ENCODE measurements at regions not wholly inside any gene's neighbourhood (a gene's known extent, or its start where the extent isn't known, plus 50 kb on each side); places are given as distances from the start of the nearest gene placed in this dataset.
"Not testable (repeated sequence)": the region's sequence is repeated elsewhere in the genome, so short reads cannot be mapped to it uniquely, and the experiment has no call there.

DNA sequence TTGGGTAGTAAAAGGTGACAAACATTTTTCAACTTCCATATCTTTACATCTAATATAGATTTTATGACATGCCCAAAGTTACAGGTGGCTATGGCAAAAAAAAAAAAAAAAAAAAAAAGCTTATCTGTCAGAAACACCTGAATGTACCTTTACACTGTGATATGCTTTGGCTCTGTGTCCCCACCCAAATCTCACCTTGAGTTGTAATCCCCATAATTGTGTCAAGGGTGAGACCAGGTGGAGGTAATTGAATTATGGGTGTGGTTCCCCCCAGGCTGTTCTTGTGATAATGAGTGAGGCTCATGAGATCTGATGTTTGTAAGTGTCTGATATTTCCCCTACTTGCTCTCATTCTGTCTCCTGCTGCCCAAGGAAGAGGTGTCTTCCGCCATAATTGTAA is 139.6 kb upstream of the LRRC61 start:
- H3K36me3 ChIP-seq (ENCODE audit: control insufficient read depth in 2 of 2, insufficient read depth in 2 of 2, low read length in 1 of 2); H3K4me2 ChIP-seq (ENCODE audit: control insufficient read depth, insufficient read depth); POLR2A ChIA-PET; H3K4me1 ChIP-seq (ENCODE audit: control insufficient read depth, insufficient read depth, low read length); H3K9ac ChIP-seq (ENCODE audit: control insufficient read depth, insufficient read depth, low read length); in situ Hi-C loops (cut with MboI); intact Hi-C loops (cut with micrococcal nuclease; ENCODE audit: unreplicated experiment); SMC1A ChIA-PET (ENCODE audit: uncharacterized antibody, unreplicated experiment); H3K9me3 ChIP-seq (replicated peaks; ENCODE audit: control insufficient read depth, insufficient read depth, low read length); FAIRE-seq; H2AFZ ChIP-seq (ENCODE audit: control insufficient read depth, low read depth, low read length); H3K79me2 ChIP-seq (ENCODE audit: control insufficient read depth, insufficient read depth, low read length); H3K27ac ChIP-seq (ENCODE audit: control insufficient read depth, insufficient read depth); CTCF ChIA-PET; H3K4me3 ChIP-seq; H4K20me1 ChIP-seq (ENCODE audit: control insufficient read depth, insufficient read depth); RAD21 ChIA-PET (ENCODE audit: unreplicated experiment); BruUV-seq (replicated peaks); ATAC-seq; H3K27me3 ChIP-seq (replicated peaks in 1 of 2; ENCODE audit: control insufficient read depth in 2 of 2, insufficient read depth in 2 of 2, low read length in 1 of 2); DNase-seq (ENCODE audit: low read depth, low spot score): not testable (repeated sequence)
- 100% methylated on average over 1 of the region's 1 CpG for WGBS (ENCODE audit: insufficient coverage, insufficient replicate concordance, low lambda C conversion rate, missing lambda C conversion rate)

DNA sequence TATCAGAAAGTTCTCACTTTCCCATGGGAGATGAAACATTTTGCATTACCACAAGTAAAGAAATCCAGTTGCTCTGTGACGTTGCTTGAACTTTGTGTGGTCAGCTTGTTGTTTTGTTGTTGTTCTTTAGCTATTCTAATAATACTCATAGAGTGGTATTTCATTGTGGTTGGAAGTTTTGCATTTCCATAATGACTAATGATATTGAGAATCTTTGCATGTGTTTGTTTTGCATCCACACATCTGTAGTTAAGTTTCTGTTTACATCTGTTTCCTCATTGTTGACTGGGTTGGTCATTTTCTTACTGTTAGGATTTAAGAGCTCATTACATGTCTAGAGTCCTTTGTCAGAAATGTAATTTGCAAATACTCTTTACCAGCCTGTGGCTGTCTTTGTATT is 133.2 kb upstream of the LRRC61 start:
- H3K79me2 ChIP-seq (ENCODE audit: control insufficient read depth, insufficient read depth, low read length); intact Hi-C loops (cut with micrococcal nuclease; ENCODE audit: unreplicated experiment); H3K9ac ChIP-seq (ENCODE audit: control insufficient read depth, insufficient read depth, low read length); SMC1A ChIA-PET (ENCODE audit: uncharacterized antibody, unreplicated experiment); H3K4me3 ChIP-seq; BruUV-seq (replicated peaks); RAD21 ChIA-PET (ENCODE audit: unreplicated experiment); CTCF ChIA-PET; FAIRE-seq; H3K4me1 ChIP-seq (ENCODE audit: control insufficient read depth, insufficient read depth, low read length); H4K20me1 ChIP-seq (ENCODE audit: control insufficient read depth, insufficient read depth); H3K4me2 ChIP-seq (ENCODE audit: control insufficient read depth, insufficient read depth); POLR2A ChIA-PET; H2AFZ ChIP-seq (ENCODE audit: control insufficient read depth, low read depth, low read length); H3K27me3 ChIP-seq (replicated peaks in 1 of 2; ENCODE audit: control insufficient read depth in 2 of 2, insufficient read depth in 2 of 2, low read length in 1 of 2); H3K27ac ChIP-seq (ENCODE audit: control insufficient read depth, insufficient read depth); H3K36me3 ChIP-seq (ENCODE audit: control insufficient read depth in 2 of 2, insufficient read depth in 2 of 2, low read length in 1 of 2); H3K9me3 ChIP-seq (replicated peaks; ENCODE audit: control insufficient read depth, insufficient read depth, low read length); in situ Hi-C loops (cut with MboI): not testable (repeated sequence)
- ATAC-seq: peak; percentile 90
- 0% methylated on average over 1 of the region's 1 CpG for WGBS (ENCODE audit: insufficient coverage, insufficient replicate concordance, low lambda C conversion rate, missing lambda C conversion rate)
- TF ChIP-seq EP300 (IDR thresholded peaks at IDR 0.05; ENCODE audit: borderline replicate concordance in 1 of 2, control insufficient read depth in 1 of 2, low read depth in 2 of 2, low read length in 2 of 2): peak in 1 of 2 experiments; percentile 43; a peak in 1 of 4 replicates
- TF ChIP-seq MEF2B (IDR thresholded peaks at IDR 0.05; ENCODE audit: partially characterized antibody, poor library complexity, severe bottlenecking): peak; percentile 23
- DNase-seq (ENCODE audit: low read depth, low spot score): peak; percentile 15

DNA sequence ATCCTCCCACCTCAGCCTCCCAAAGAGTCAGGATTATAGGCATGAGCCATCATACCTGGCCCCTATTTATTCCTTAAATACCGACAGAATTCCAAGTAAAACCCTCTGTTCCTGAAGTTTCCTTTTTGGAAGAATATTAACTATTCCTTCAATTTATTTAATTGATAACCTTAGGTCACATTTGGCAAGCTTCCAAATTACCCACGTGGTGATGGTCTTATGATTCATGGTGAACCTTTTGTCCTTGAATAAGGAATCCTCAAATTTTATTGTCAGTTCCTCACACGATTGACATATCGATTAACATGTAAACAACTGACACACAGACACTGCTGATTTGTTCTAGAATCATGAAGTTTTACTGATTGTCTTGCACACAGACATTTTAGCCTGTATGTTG is 130.6 kb upstream of the LRRC61 start:
- H3K9ac ChIP-seq (ENCODE audit: control insufficient read depth, insufficient read depth, low read length); RAD21 ChIA-PET (ENCODE audit: unreplicated experiment); H3K4me2 ChIP-seq (ENCODE audit: control insufficient read depth, insufficient read depth); BruUV-seq (replicated peaks); H3K9me3 ChIP-seq (replicated peaks; ENCODE audit: control insufficient read depth, insufficient read depth, low read length); FAIRE-seq; POLR2A ChIA-PET; H3K4me3 ChIP-seq; DNase-seq (ENCODE audit: low read depth, low spot score); SMC1A ChIA-PET (ENCODE audit: uncharacterized antibody, unreplicated experiment); H4K20me1 ChIP-seq (ENCODE audit: control insufficient read depth, insufficient read depth); in situ Hi-C loops (cut with MboI); H3K27me3 ChIP-seq (replicated peaks in 1 of 2; ENCODE audit: control insufficient read depth in 2 of 2, insufficient read depth in 2 of 2, low read length in 1 of 2); CTCF ChIA-PET; H3K79me2 ChIP-seq (ENCODE audit: control insufficient read depth, insufficient read depth, low read length); H3K27ac ChIP-seq (ENCODE audit: control insufficient read depth, insufficient read depth); ATAC-seq; H3K36me3 ChIP-seq (ENCODE audit: control insufficient read depth in 2 of 2, insufficient read depth in 2 of 2, low read length in 1 of 2); intact Hi-C loops (cut with micrococcal nuclease; ENCODE audit: unreplicated experiment); H2AFZ ChIP-seq (ENCODE audit: control insufficient read depth, low read depth, low read length); H3K4me1 ChIP-seq (ENCODE audit: control insufficient read depth, insufficient read depth, low read length): not testable (repeated sequence)
- 77% methylated on average over 4 of the region's 4 CpGs for WGBS (ENCODE audit: insufficient coverage, insufficient replicate concordance, low lambda C conversion rate, missing lambda C conversion rate)
